SK-N-SH (cell line): ENCODE measurements at regions not wholly inside any gene's neighbourhood (a gene's known extent, or its start where the extent isn't known, plus 50 kb on each side); places are given as distances from the start of the nearest gene placed in this dataset.
A peak's percentile ranks its signal among the peaks of the same experiment; 100 is the strongest.

Experiments used
- CTCF ChIA-PET: fragments of 300-600, 350-600 bp; formaldehyde crosslinking; extraction: SDS; loops from one replicate; lab custom pipeline; 2021; lab: Yijun Ruan, JAX
- POLR2A ChIA-PET: fragments of 350-600 bp; sonication (Branson Sonifier 250); formaldehyde crosslinking; extraction: SDS; loops from one replicate; lab custom pipeline; 2020; ENCODE audit warnings: antibody characterized with exemption, inconsistent platforms; lab: Yijun Ruan, JAX
- DNase-seq: peaks from one replicate; pipeline ENCODE4 v3.0.0; 2012
- H2AFZ ChIP-seq: fragments of 200-600 bp; sonication (generic); 2 replicates; pipeline ENCODE4 v1.8.1; 2016; ENCODE audit warnings: antibody characterized with exemption, mild to moderate bottlenecking, low read depth
- H3F3A ChIP-seq: fragments of 200-600 bp; sonication (generic); replicated peaks from 2 replicates; pipeline ENCODE3; 2016; ENCODE audit warnings: antibody characterized with exemption, mild to moderate bottlenecking; ENCODE audit not compliant: insufficient read depth
- H3K27ac ChIP-seq, 2 experiments: fragments of 200-500 bp in 1 of 2; fragments of 200-600 bp in 1 of 2; sonication (Bioruptor generic) in 1 of 2; sonication (generic), shearing (Covaris generic) in 1 of 2; 2 replicates each; pipeline versions ENCODE4 v1.5.1 to v1.6.1; 2014 to 2016; ENCODE audit warnings: low read depth in 2 of 2, inconsistent platforms in 1 of 2, low read length in 1 of 2, mild to moderate bottlenecking in 1 of 2, mixed read lengths in 1 of 2
- H3K27me3 ChIP-seq: fragments of 200-600 bp; sonication (generic), shearing (Covaris generic); 2 replicates; pipeline ENCODE4 v1.6.1; 2016; ENCODE audit warnings: mixed run types; ENCODE audit not compliant: insufficient read depth
- H3K36me3 ChIP-seq, 2 experiments: fragments of 200-500 bp in 1 of 2; fragments of 200-600 bp in 1 of 2; sonication (Bioruptor generic) in 1 of 2; sonication (generic) in 1 of 2; replicated peaks in 1 of 2; 2 replicates each; pipeline versions ENCODE3 to v1.5.1; 2014 to 2016; ENCODE audit warnings: low read length in 1 of 2, mild to moderate bottlenecking in 1 of 2; ENCODE audit not compliant: insufficient read depth in 2 of 2, control insufficient read depth in 1 of 2
- H3K4me1 ChIP-seq, 2 experiments: fragments of 200-500 bp in 1 of 2; fragments of 200-600 bp in 1 of 2; sonication (Bioruptor generic) in 1 of 2; sonication (generic), shearing (Covaris generic) in 1 of 2; 2 replicates each; pipeline versions ENCODE4 v1.5.1 to v1.6.1; 2014 to 2016; ENCODE audit warnings: low read depth in 1 of 2, low read length in 1 of 2, mixed run types in 1 of 2; ENCODE audit not compliant: insufficient read depth in 2 of 2, control insufficient read depth in 1 of 2
- H3K4me2 ChIP-seq: fragments of 200-600 bp; sonication (generic), shearing (Covaris generic); 2 replicates; pipeline ENCODE4 v1.6.1; 2017; ENCODE audit warnings: mixed run types
- H3K4me3 ChIP-seq, 2 experiments: fragments of 200-500 bp in 1 of 2; fragments of 200-600 bp in 1 of 2; sonication (Bioruptor generic) in 1 of 2; sonication (generic), shearing (Covaris generic) in 1 of 2; 2 replicates each; pipeline versions ENCODE4 v1.5.1 to v1.8.1; 2014 to 2016; ENCODE audit warnings: low read depth in 2 of 2, inconsistent platforms in 1 of 2, low read length in 1 of 2, mild to moderate bottlenecking in 1 of 2, mixed read lengths in 1 of 2, moderate library complexity in 1 of 2
- H3K79me2 ChIP-seq: fragments of 200-600 bp; sonication (generic); 2 replicates; pipeline ENCODE4 v1.8.1; 2017; ENCODE audit warnings: mild to moderate bottlenecking; ENCODE audit not compliant: insufficient read depth
- H3K9ac ChIP-seq: fragments of 200-600 bp; sonication (generic); 2 replicates; pipeline ENCODE4 v1.6.1; 2017; ENCODE audit warnings: mixed run types
- H3K9me2 ChIP-seq: fragments of 200-600 bp; sonication (generic); 2 replicates; pipeline ENCODE4 v1.6.1; 2017; ENCODE audit warnings: mixed run types
- H3K9me3 ChIP-seq: fragments of 200-600 bp; sonication (generic); 2 replicates; pipeline ENCODE4 v1.6.1; 2017; ENCODE audit warnings: mixed run types, mild to moderate bottlenecking, moderate library complexity
- H4K20me1 ChIP-seq: fragments of 200-600 bp; sonication (generic); 2 replicates; pipeline ENCODE4 v1.6.1; 2017; ENCODE audit warnings: mild to moderate bottlenecking, mixed run types; ENCODE audit not compliant: insufficient read depth
- CHD2 ChIP-seq: fragments of 150-350 bp; IDR thresholded peaks from 2 replicates; pipeline ENCODE4 v1.6.1; 2018; ENCODE audit warnings: low read length; ENCODE audit not compliant: partially characterized antibody
- FOXM1 ChIP-seq: IDR thresholded peaks from 2 replicates; pipeline ENCODE4 v1.4.0; 2012; ENCODE audit warnings: low read depth, mild to moderate bottlenecking
- MEF2A ChIP-seq: IDR thresholded peaks from 2 replicates; pipeline ENCODE4 v1.4.0; 2012; ENCODE audit warnings: low read depth, borderline replicate concordance
- NFIC ChIP-seq: IDR thresholded peaks from 2 replicates; pipeline ENCODE4 v1.4.0; 2012; ENCODE audit warnings: borderline replicate concordance
- RXRA ChIP-seq: IDR thresholded peaks from 2 replicates; pipeline ENCODE4 v1.4.0; 2012; ENCODE audit warnings: low read depth, mild to moderate bottlenecking, borderline replicate concordance
- TAF1 ChIP-seq: IDR thresholded peaks from 2 replicates; pipeline ENCODE4 v1.6.1; 2012; ENCODE audit warnings: low read depth, mild to moderate bottlenecking, low read length, moderate library complexity, borderline replicate concordance
- WGBS: methylation state at CpG from one replicate; pipeline ENCODE4 v1.1.6; 2017; ENCODE audit warnings: low lambda C conversion rate; 5-methylcytosine and 5-hydroxymethylcytosine counted together
- TF ChIP-seq, protein P1 (sequence below): IDR thresholded peaks from 2 replicates; pipeline ENCODE4 v1.4.0; 2012; ENCODE audit warnings: low read depth, borderline replicate concordance
- TF ChIP-seq, protein P2 (sequence below): fragments of 150-350 bp; IDR thresholded peaks from 2 replicates; pipeline ENCODE4 v1.6.1; 2016; ENCODE audit warnings: mild to moderate bottlenecking, low read depth, low read length

DNA sequence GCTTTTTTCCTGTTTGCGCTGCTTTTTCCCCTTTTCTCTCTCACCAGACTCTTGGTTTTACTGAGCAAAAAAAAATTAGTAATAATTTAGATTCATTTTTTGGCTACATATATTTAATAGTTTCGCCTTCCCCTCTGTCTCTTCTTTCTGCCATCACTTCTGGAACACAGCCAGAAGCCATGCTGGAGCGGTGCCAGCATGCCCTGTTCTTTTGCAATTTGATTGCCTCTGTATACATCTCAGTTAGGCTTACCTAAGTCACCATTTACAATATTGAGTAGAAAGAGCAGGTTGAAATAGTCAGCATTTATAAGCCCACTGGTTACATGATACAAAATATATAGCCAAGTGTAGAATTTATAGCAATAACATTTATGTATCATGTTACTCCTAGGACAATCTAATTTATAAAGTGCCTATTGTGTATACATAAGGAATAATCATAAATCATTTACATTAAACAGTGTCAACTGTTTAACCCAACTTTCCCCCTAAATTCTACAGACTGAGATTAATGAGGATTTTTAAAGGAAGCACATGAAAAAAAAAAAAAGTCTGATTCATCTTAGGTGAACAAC is 413.8 kb upstream of the SOX5 start:
- POLR2A ChIA-PET, result no interaction called here
- no peak overlapping the region for H3K9ac ChIP-seq
- no peak overlapping the region for H3K27ac ChIP-seq
- H3K79me2 ChIP-seq, result no peaks in the 10 kb centered on the region
- no peaks in the 10 kb centered on the region for H3K27me3 ChIP-seq
- H3K9me2 ChIP-seq, result no peaks in the 10 kb centered on the region
- 44% methylated on average over 3 of the region's 3 CpGs for WGBS
- DNase-seq, result peak; percentile 34
- H3K4me1 ChIP-seq, result peaks cover 0 to 2% of the 10 kb centered on the region in 2 experiments; a peak in 2 of 4 replicates
- no peaks in the 10 kb centered on the region for H4K20me1 ChIP-seq
- no peaks in the 10 kb centered on the region for H3K36me3 ChIP-seq
- H3K4me2 ChIP-seq, result no peak overlapping the region
- H2AFZ ChIP-seq, result no peak overlapping the region
- TF ChIP-seq TAF1, result no peak
- TF ChIP-seq NFIC, result peak; percentile 12; the same call in 1 of the 2 replicates
- TF ChIP-seq, protein P1, sequence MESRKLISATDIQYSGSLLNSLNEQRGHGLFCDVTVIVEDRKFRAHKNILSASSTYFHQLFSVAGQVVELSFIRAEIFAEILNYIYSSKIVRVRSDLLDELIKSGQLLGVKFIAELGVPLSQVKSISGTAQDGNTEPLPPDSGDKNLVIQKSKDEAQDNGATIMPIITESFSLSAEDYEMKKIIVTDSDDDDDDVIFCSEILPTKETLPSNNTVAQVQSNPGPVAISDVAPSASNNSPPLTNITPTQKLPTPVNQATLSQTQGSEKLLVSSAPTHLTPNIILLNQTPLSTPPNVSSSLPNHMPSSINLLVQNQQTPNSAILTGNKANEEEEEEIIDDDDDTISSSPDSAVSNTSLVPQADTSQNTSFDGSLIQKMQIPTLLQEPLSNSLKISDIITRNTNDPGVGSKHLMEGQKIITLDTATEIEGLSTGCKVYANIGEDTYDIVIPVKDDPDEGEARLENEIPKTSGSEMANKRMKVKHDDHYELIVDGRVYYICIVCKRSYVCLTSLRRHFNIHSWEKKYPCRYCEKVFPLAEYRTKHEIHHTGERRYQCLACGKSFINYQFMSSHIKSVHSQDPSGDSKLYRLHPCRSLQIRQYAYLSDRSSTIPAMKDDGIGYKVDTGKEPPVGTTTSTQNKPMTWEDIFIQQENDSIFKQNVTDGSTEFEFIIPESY, result no peak
- H3K9me3 ChIP-seq, result no peaks in the 10 kb centered on the region
- no peaks in the 10 kb centered on the region for H3F3A ChIP-seq
- CTCF ChIA-PET, result no interaction called here
- H3K4me3 ChIP-seq, result no peak overlapping the region

DNA sequence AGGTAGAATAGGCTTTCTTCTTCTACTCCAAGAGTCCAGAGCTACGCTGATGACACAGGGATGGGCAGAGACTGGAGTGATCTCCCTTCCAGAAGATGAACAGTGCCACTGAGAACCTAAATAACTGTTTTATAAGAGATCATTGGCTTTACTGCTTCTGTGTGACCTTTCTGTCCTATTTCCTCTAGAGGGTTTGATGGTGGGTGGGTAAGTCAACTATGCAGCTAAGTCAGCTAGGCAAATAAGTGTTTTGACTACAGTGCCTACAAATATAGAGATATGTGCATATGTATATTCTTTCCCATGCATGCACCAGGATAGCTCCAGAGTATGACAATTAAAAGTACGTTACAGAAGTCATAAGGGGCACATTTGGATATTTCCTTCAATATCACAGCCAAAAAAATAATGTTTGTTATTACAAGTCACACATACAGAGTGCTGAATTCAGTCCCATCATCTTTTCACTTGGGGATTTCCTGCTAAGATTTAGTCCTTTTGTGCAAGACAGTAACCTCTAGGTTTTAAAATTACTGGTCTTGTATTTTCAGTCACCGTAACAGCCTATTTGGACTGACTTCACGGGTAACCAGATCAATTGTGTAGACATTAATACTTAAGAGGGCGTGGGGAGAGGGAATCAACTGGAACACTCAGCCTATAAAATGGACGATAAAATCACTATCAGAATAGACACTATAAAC is 412.6 kb upstream of the SOX5 start:
- H2AFZ ChIP-seq, result no peak overlapping the region
- H3K27me3 ChIP-seq, result no peaks in the 10 kb centered on the region
- H3K79me2 ChIP-seq, result no peaks in the 10 kb centered on the region
- no peaks in the 10 kb centered on the region for H3K9me2 ChIP-seq
- 68% methylated on average over 6 of the region's 6 CpGs for WGBS
- TF ChIP-seq RXRA, result no peak
- no peak for TF ChIP-seq TAF1
- no peak for TF ChIP-seq FOXM1
- TF ChIP-seq, protein P2, sequence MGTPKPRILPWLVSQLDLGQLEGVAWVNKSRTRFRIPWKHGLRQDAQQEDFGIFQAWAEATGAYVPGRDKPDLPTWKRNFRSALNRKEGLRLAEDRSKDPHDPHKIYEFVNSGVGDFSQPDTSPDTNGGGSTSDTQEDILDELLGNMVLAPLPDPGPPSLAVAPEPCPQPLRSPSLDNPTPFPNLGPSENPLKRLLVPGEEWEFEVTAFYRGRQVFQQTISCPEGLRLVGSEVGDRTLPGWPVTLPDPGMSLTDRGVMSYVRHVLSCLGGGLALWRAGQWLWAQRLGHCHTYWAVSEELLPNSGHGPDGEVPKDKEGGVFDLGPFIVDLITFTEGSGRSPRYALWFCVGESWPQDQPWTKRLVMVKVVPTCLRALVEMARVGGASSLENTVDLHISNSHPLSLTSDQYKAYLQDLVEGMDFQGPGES, result no peak
- no peak for TF ChIP-seq CHD2
- no peak for TF ChIP-seq MEF2A
- no peaks in the 10 kb centered on the region for H3K9me3 ChIP-seq
- H3K27ac ChIP-seq, result no peak overlapping the region
- no peaks in the 10 kb centered on the region for H3K36me3 ChIP-seq
- no peak overlapping the region for H3K4me2 ChIP-seq
- no peak overlapping the region for H3K4me3 ChIP-seq
- POLR2A ChIA-PET, result no interaction called here
- CTCF ChIA-PET, result no interaction called here
- peaks cover 0 to 2% of the 10 kb centered on the region in 2 experiments; a peak in 2 of 4 replicates for H3K4me1 ChIP-seq
- no peaks in the 10 kb centered on the region for H3F3A ChIP-seq
- no peak overlapping the region for H3K9ac ChIP-seq
- no peaks in the 10 kb centered on the region for H4K20me1 ChIP-seq
- no peak for DNase-seq
